MV-4-11 (cell line): ENCODE measurements at regions not wholly inside any gene's neighbourhood (a gene's known extent, or its start where the extent isn't known, plus 50 kb on each side); places are given as distances from the start of the nearest gene placed in this dataset.

Experiments
- DNase-seq: peaks from one replicate; lab custom pipeline; 2025; lab: John Stamatoyannopoulos, UW

DNA sequence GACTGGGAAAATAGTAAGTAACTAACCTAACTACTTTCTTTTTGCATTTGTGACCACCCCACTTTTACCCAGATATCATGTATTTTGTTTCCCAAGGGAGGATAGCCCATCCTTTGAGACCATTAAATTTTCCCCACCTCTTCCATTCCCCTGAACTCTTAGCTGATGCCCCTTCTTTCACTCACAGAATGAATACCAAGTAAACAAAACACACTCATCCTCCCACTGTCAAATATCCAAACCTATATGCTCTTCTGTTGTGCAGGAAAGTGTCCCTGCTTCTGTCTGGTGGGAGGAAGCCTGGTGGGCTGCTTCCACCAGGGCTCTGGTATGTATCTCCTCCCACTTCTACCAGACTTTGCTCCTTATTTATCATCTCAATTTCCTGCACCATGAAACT, 64.6 kb upstream of the PARD3B start:
- no peak for DNase-seq

DNA sequence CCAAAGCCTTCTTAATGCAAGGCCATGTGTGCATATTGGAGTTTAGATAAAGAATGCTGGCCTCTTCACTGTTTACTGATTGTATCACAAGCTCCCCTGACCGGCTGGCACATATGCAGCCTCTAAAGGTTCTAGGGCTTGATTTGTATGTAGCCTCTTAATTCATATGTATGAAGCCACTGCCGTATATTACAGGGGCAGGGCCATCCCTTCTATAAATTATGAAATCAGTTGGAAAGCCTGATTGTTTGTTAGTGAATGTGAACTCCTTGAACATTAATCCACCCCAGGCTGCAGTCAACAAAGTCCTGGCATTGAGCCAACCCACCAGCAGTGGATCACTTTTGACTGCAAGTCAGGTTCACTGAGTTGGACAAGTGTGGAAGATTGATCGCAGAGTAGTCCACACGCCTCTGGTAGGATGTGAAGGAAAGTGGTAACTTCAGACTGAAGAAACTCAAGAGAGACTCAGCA, 61.6 kb upstream of the PARD3B start:
- DNase-seq, result no peak

DNA sequence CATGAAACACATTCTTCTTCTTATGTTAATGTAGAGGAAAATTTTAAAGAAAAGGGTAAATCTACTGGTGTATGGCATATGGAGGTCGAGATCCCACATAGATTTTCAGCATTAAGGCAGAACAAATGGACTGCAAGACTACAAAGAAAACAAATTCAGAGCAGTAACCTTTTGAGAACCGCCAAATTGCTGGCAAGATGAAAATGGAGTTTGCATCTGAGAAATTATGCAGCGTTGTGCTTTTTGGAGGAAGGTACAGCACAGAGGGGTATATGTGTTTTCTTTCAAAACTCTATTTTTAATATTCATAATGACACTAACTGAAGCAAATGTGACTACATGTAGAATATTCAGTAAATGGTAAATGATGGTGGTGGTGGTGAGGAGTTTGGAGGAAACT, 59.0 kb upstream of the PARD3B start:
- DNase-seq, result no peak

DNA sequence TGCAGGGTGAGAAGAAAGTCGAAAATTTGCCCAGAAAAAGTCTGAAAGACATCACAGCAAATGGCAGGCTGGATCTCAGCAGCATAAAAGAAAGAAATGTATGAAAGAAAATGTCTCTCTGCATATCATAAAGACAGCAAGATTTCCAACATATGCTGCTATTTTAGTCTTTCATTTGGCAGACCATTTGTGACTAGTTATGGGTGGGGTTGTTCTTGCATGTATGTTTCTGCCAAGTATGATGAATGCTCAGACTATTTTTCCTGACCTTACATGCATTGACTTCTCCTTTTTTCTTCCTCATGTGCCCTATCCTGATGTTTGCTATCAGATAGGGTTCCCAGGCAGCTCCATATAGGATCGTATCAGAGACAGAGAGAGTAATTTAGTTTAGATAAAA, 58.5 kb upstream of the PARD3B start:
- no peak for DNase-seq

DNA sequence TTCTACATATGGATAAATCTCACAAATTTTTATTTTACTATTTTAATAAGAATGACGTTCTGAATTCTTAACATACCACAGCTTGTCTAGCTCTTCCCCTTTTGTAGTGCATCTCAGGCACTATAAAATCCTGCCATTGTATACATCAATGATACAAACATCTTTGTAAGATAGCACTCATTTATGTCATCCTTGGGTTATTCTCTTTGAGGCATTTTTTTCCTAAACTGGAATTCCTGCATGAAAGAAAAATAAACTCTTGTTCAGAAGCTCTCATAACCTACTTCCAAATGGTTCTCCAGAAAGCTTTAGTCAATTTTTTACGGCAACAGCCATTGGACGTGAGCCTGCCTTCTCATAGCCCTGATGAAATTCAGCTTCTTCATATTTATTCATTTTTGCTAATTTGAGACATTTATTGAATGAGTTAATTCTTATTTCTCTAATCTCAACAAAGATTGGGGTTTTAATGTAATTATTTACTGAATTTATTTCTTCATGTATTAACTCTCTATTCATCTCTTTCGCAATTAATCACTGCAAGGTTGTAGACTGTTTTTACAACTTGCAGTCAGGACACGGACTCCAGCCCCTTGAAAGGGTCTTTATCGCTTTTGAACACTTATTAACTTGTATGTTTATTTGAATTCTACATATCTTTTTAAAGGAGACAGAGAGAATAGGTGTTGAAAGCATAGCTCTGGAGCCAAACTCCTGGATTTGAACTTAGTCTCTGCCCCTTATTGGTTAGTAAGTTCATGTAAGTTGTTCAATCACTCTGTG, 57.6 kb upstream of the PARD3B start:
- no peak for DNase-seq

DNA sequence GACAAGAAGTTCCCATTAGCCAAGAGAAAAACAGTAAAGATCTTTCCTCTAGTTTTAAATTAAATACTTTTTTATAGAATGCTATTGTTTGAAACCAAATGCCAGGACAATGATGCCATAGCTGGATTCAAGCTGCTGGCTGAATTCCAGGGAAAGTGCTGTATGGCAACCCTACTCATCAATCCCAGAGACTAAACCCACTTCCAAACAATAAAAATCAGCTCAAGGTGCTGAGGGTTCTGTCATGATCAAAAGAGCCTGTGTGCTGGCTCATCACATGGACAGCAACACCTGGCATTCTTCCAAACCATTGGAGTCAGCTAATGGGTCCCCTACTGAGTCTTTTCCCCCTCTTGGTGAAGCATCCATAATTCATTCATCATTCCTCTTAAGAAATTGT, 53.7 kb upstream of the PARD3B start:
- DNase-seq, result no peak

DNA sequence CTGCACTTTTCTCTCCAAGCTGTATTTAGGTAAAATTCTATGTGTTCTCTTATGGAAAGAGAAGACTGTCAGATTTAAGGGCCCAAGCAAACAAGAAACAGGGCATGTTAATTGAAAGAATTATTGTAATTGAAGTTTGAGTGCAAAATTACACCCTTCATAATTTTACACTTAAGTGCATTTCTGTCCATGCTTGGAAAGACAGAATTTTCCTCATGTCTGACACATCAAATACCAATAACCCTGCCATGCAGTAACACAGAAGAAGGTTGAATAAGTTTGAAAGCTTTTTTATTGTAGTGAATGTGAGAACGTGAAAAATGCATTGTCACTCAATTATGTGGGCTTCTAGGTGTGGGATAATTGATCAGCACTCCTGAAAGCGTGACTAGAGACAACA, 52.9 kb upstream of the PARD3B start:
- no peak for DNase-seq

DNA sequence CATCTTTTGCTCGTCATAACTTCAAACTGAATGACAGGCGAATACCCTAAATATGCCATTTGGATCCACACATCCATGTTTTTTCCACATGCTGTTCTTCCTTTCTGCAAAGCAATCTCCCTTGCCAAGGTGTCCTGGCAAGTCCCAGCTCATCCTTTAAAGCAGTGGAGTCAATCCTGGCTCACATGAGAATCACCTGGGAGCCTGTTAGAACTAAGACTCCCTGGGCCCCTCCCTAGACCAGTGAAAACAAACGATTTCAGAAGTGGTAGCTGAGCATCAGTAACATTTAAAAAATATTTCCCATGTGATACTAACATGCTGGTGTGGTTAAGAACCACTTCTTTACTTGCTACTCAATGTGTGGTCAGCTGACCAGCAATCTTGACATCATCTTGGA, 50.6 kb upstream of the PARD3B start:
- no peak for DNase-seq

DNA sequence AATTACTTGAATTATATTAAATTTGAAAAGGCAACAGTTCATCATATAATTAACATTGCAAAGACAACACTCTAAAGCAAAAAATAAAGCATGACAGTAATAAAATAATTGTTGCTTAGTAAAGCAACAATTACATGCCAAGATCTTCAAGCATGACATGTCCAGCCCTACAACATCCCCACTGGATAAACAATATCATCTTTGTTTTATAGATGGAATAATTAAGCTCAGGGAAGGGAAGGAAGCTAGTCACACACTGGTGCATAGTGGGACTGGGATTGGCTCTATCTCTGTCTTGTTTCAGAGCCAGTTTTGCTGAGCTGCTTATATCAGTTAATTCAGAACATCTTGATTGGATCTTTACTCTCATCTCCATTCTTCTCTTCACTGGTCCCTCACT, 49.9 kb upstream of the PARD3B start:
- DNase-seq, result no peak
